Activated CD8-positive, alpha-beta memory T cell treated with anti-CD3 and anti-CD28 coated beads for 36 hours (primary cell): ENCODE measurements at regions not wholly inside any gene's neighbourhood (a gene's known extent, or its start where the extent isn't known, plus 50 kb on each side); places are given as distances from the start of the nearest gene placed in this dataset.
"Not testable (repeated sequence)": the region's sequence is repeated elsewhere in the genome, so short reads cannot be mapped to it uniquely, and the experiment has no call there.

Experiments used
- CTCF ChIA-PET: fragments of 350-600 bp; sonication (Branson Sonifier 250); formaldehyde crosslinking; loops from one replicate; lab custom pipeline; 2021; ENCODE audit warnings: antibody characterized with exemption; lab: Charles Lee
- POLR2A ChIA-PET: fragments of 350-600 bp; sonication (Branson Sonifier 250); formaldehyde crosslinking; loops from one replicate; lab custom pipeline; 2021; ENCODE audit warnings: antibody characterized with exemption; lab: Charles Lee

GRCh38 chr11:34798985-34799384 lies 117.2 kb downstream of the APIP start:
- ChIA-PET CTCF (interaction anchor here (1.2 kb wide), 1 partner anchor 8 kb away, joined by 4 read pairs; no protein-coding TSS in a partner anchor), POLR2A (no interaction called here)

- POLR2A ChIA-PET, CTCF ChIA-PET: not testable (repeated sequence)
Measured at GRCh38 chr11:34797497-34797896, 118.7 kb downstream of the APIP start.

DNA sequence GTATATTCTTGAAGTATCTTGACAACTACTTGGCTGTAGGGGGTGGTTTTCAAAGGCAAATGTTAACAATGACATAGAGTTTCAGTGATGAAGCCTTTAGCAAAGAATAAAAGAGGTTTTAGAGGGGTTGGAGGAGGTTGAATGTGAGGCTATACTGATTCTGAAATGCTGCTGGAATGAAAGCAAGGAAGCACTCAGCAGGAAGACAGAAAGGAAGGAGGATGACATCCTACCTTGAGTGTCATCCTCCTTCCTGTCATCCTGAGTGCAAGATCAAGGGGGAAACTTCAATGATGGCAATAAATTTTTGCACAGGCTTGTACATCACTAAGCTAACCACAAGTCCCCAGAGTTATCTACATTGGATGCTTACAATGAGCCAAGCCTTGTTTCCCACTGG lies 120.5 kb downstream of the APIP start:
- CTCF ChIA-PET = no interaction called here
- POLR2A ChIA-PET = no interaction called here

DNA sequence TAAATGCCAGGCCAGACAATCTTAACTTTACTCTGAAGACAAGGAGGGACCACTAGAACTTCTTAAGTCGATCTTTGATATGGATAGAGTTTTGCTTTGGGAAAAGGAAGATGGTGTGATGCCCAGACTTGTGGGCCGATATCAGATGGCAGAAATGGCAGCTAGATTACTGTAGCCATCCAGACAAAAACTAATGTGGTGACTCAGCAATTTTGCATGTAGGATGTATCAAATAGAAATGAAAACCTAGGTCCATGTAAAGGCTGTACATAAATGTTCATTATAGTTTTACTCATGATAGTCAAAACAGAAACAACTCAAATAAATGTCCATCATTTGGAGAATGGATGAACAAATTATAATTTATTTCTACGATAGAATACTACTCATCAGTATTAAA lies 121.5 kb downstream of the APIP start:
- CTCF ChIA-PET = no interaction called here
- POLR2A ChIA-PET = no interaction called here

GRCh38 chr11:34793666-34794065 lies 122.5 kb downstream of the APIP start:
- ChIA-PET POLR2A (no interaction called here), CTCF (no interaction called here)

DNA sequence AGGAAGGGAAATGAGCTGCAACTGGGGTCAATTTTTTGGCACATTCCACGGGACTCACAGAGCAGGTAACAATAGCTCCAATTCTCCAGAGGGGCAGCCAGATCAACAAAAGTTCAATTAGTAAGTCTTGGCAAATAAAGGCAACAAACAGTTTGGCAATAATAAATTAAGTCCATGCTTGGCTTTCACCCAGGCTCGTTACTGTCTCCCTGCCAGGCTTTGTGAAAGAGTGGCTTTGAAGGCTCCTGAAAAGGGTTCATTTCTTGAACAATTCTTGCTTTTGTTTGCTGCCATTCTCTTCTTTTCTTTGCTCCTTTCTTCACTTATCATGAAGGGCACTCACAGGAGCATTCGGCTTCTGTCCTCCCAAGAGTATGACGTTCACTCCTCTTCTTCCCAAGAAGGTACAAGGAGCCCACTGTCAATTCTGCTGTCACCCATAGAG lies 123.3 kb downstream of the APIP start:
- CTCF ChIA-PET = no interaction called here
- POLR2A ChIA-PET = no interaction called here

- CTCF ChIA-PET = no interaction called here
- POLR2A ChIA-PET = no interaction called here
Measured at GRCh38 chr11:34791780-34792542, 124.2 kb downstream of the APIP start.

DNA sequence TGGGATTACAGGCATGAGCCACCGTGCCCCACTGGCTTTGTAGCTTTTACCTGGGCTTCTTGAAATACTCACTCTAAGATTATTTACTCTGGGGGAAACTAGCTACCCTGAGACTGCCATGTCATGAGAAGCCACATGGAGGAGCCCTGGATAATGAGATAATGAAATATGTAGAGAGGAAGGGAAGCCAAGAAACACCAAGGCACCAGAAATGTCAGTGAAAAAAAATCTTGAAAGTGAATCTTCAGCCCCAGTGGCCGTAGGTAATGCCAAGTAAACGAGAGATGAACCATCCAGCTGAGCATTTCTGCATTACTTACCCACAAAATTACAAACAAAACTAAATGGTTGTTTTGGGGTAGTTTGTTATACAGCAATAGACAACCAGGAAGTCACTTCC lies 125.6 kb downstream of the APIP start:
- CTCF ChIA-PET = interaction anchor here (1.7 kb wide), 1 partner anchor 9 kb away, joined by 4 read pairs; no protein-coding TSS in a partner anchor
- POLR2A ChIA-PET = no interaction called here

DNA sequence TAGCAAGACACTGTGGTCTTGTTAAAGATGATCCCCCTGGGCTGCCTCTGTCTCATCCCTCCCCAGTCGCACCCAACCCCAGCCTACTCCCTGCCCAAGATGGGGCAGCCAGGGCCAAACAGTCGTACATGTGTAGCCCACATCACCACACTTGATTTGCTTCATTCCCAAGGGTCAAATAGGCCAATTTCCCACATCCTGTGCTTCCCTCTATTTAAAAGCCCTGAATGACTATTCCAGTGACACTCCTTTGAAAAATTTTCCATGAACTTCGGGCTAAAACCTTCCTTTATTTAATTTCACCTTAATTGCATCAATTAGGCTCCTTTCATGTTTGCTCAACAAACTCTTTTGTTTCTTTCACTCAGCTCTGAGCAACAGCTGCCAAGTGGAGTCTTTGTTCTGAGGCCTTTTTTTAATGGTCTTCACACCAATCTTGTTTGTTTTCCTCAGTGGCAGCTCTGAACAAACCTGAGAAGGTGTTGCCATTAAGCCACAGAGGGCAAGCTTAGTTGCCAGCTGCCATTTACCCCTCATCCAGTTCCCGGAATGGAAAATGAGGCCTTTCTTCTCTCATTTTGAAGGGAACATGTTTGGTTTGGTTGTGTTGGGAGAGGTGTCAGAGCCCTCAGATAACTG lies 126.9 kb downstream of the APIP start:
- CTCF ChIA-PET = no interaction called here
- POLR2A ChIA-PET = no interaction called here

GRCh38 chr11:34788642-34789041 lies 127.5 kb downstream of the APIP start:
- ChIA-PET POLR2A (no interaction called here), CTCF (no interaction called here)

GRCh38 chr11:34787895-34788294 lies 128.3 kb downstream of the APIP start:
- ChIA-PET POLR2A (no interaction called here), CTCF (no interaction called here)

- ChIA-PET CTCF (no interaction called here), POLR2A (no interaction called here)
Measured at GRCh38 chr11:34787348-34787747, 128.8 kb downstream of the APIP start.

DNA sequence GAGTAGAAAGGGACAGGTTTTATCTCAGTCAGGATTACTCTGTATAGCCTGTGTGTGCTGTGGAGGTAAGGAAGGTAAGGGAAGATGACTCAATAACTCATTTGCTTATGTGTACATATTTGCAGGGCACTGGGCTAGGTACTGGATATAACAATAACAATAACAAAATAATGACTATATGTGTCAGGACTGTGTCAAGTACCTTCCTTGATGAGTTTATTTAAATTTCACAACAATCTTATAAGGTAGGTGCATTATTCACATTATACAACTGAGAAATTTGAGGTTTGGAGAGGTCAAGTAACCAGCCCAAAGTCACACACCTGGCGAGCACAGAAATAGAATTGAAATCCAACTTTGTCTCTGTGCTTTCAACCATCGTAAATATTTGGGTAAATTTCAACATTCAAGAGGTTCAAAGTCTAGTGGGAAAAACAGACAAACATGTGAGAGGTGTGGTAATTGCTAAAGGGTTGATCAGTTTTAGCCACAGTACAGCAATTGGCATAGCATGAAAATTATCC lies 131.8 kb downstream of the APIP start:
- ChIA-PET CTCF (no interaction called here), POLR2A (no interaction called here)

DNA sequence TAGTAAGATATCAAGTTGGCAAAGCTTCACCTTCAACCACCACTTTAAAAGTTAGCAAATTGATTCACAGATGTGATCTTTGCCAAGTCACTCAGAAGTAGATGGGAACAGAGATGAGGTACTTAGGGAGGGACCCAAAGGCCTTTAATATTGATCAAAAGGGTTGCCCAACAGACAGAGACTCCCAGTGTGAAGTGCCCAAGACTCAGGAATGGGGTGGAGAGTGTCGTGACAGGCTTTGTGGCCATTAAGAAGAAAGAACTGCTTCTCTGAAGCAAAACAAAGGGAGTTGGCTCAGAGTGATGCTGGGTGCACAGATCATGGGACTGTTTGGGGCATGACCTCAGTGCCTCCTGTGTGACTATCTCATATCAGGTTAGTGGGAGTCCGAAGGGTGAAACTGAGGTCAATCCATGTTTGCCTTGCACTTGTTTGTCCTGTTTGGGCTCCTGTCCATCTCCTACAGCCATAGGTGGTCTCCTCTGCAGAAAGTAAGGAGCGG lies 132.3 kb downstream of the APIP start:
- CTCF ChIA-PET = no interaction called here

GRCh38 chr11:34781826-34782225 lies 134.4 kb downstream of the APIP start:
- POLR2A ChIA-PET = not testable (repeated sequence)

More for the DNA sequence above, 132.3 kb downstream of the APIP start:
- POLR2A ChIA-PET = no interaction called here

DNA sequence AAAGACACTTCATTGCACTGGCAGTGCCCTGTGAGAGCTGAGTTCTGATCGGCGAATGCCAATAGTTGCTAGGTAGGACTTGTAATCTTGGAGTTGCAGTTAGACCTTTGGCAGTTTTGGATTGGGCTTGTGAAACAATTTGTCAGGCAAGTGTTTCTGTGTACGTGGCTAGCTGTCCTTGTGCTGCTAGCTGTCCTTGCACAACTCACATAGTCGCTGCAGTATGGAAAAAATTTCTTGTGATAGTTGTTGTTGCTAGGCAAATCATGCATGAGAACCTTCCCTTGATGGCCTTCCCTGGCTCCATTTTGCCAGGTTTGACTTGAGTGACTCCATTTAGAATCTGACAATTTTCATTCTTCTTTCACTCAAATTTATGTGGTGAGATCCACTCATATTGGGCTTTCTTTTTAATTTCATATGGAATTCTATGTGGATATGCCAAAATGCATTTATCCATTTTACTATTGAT lies 140.7 kb downstream of the APIP start:
- CTCF ChIA-PET = no interaction called here
- POLR2A ChIA-PET = no interaction called here

More at GRCh38 chr11:34781826-34782225, 134.4 kb downstream of the APIP start:
- CTCF ChIA-PET = not testable (repeated sequence)

DNA sequence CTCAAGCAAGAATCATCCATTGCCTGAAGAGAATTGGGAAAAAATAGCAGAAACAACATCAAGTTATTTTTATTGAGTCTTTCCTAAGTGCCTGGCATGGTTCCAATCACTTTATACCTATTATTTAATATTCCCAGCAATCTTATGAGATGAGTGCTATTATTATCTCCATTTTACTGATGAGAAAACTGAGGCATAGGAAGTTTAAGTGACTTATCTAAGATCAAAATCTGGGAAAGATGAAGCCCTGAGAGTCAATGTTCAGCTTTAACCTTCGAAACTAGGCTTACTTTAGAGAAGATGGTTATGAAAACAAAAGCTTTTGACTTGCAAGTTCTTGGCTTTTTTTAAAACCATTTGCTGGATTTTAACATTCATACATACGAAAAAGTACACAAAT lies 141.6 kb downstream of the APIP start:
- ChIA-PET CTCF (no interaction called here), POLR2A (no interaction called here)

- CTCF ChIA-PET = no interaction called here
Measured at GRCh38 chr11:34773826-34774225, 142.4 kb downstream of the APIP start.

GRCh38 chr11:34773211-34773610 lies 143.0 kb downstream of the APIP start:
- ChIA-PET POLR2A (no interaction called here), CTCF (no interaction called here)

More at GRCh38 chr11:34773826-34774225, 142.4 kb downstream of the APIP start:
- POLR2A ChIA-PET = no interaction called here

DNA sequence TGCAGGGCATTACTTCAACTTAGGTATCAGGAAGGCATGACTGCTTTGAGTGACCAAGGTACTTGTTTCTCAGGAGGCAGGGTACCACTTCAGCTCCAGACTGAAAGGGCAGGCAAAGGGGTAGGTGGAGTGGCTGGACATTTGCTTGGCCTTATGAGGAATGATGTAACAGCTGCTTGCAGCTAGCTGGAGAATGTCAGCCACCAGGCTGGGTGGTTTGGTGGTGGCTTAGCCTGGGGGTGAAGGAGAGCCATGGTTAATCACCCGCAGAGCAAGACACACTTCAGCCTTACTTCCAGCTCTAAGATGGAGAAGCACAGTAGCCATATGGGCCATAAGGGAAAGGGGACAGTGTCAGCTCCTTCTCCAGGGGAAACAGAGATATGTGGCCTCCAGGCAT lies 146.1 kb downstream of the APIP start:
- POLR2A ChIA-PET = no interaction called here

More for the DNA sequence above, 146.1 kb downstream of the APIP start:
- CTCF ChIA-PET = no interaction called here
